SK-N-SH (cell line): ENCODE measurements at regions not wholly inside any gene's neighbourhood (a gene's known extent, or its start where the extent isn't known, plus 50 kb on each side); places are given as distances from the start of the nearest gene placed in this dataset.

Source experiments
- CTCF ChIA-PET: fragments of 300-600, 350-600 bp; formaldehyde crosslinking; extraction: SDS; loops from one replicate; lab custom pipeline; 2021; lab: Yijun Ruan, JAX
- POLR2A ChIA-PET: fragments of 350-600 bp; sonication (Branson Sonifier 250); formaldehyde crosslinking; extraction: SDS; loops from one replicate; lab custom pipeline; 2020; ENCODE audit warnings: antibody characterized with exemption, inconsistent platforms; lab: Yijun Ruan, JAX
- DNase-seq: peaks from one replicate; pipeline ENCODE4 v3.0.0; 2012
- H2AFZ ChIP-seq: fragments of 200-600 bp; sonication (generic); 2 replicates; pipeline ENCODE4 v1.8.1; 2016; ENCODE audit warnings: antibody characterized with exemption, mild to moderate bottlenecking, low read depth
- H3F3A ChIP-seq: fragments of 200-600 bp; sonication (generic); replicated peaks from 2 replicates; pipeline ENCODE3; 2016; ENCODE audit warnings: antibody characterized with exemption, mild to moderate bottlenecking; ENCODE audit not compliant: insufficient read depth
- H3K27ac ChIP-seq, 2 experiments: fragments of 200-500 bp in 1 of 2; fragments of 200-600 bp in 1 of 2; sonication (Bioruptor generic) in 1 of 2; sonication (generic), shearing (Covaris generic) in 1 of 2; 2 replicates each; pipeline versions ENCODE4 v1.5.1 to v1.6.1; 2014 to 2016; ENCODE audit warnings: low read depth in 2 of 2, inconsistent platforms in 1 of 2, low read length in 1 of 2, mild to moderate bottlenecking in 1 of 2, mixed read lengths in 1 of 2
- H3K27me3 ChIP-seq: fragments of 200-600 bp; sonication (generic), shearing (Covaris generic); 2 replicates; pipeline ENCODE4 v1.6.1; 2016; ENCODE audit warnings: mixed run types; ENCODE audit not compliant: insufficient read depth
- H3K36me3 ChIP-seq, 2 experiments: fragments of 200-500 bp in 1 of 2; fragments of 200-600 bp in 1 of 2; sonication (Bioruptor generic) in 1 of 2; sonication (generic) in 1 of 2; replicated peaks in 1 of 2; 2 replicates each; pipeline versions ENCODE3 to v1.5.1; 2014 to 2016; ENCODE audit warnings: low read length in 1 of 2, mild to moderate bottlenecking in 1 of 2; ENCODE audit not compliant: insufficient read depth in 2 of 2, control insufficient read depth in 1 of 2
- H3K4me1 ChIP-seq, 2 experiments: fragments of 200-500 bp in 1 of 2; fragments of 200-600 bp in 1 of 2; sonication (Bioruptor generic) in 1 of 2; sonication (generic), shearing (Covaris generic) in 1 of 2; 2 replicates each; pipeline versions ENCODE4 v1.5.1 to v1.6.1; 2014 to 2016; ENCODE audit warnings: low read depth in 1 of 2, low read length in 1 of 2, mixed run types in 1 of 2; ENCODE audit not compliant: insufficient read depth in 2 of 2, control insufficient read depth in 1 of 2
- H3K4me2 ChIP-seq: fragments of 200-600 bp; sonication (generic), shearing (Covaris generic); 2 replicates; pipeline ENCODE4 v1.6.1; 2017; ENCODE audit warnings: mixed run types
- H3K4me3 ChIP-seq, 2 experiments: fragments of 200-500 bp in 1 of 2; fragments of 200-600 bp in 1 of 2; sonication (Bioruptor generic) in 1 of 2; sonication (generic), shearing (Covaris generic) in 1 of 2; 2 replicates each; pipeline versions ENCODE4 v1.5.1 to v1.8.1; 2014 to 2016; ENCODE audit warnings: low read depth in 2 of 2, inconsistent platforms in 1 of 2, low read length in 1 of 2, mild to moderate bottlenecking in 1 of 2, mixed read lengths in 1 of 2, moderate library complexity in 1 of 2
- H3K79me2 ChIP-seq: fragments of 200-600 bp; sonication (generic); 2 replicates; pipeline ENCODE4 v1.8.1; 2017; ENCODE audit warnings: mild to moderate bottlenecking; ENCODE audit not compliant: insufficient read depth
- H3K9ac ChIP-seq: fragments of 200-600 bp; sonication (generic); 2 replicates; pipeline ENCODE4 v1.6.1; 2017; ENCODE audit warnings: mixed run types
- H3K9me2 ChIP-seq: fragments of 200-600 bp; sonication (generic); 2 replicates; pipeline ENCODE4 v1.6.1; 2017; ENCODE audit warnings: mixed run types
- H3K9me3 ChIP-seq: fragments of 200-600 bp; sonication (generic); 2 replicates; pipeline ENCODE4 v1.6.1; 2017; ENCODE audit warnings: mixed run types, mild to moderate bottlenecking, moderate library complexity
- H4K20me1 ChIP-seq: fragments of 200-600 bp; sonication (generic); 2 replicates; pipeline ENCODE4 v1.6.1; 2017; ENCODE audit warnings: mild to moderate bottlenecking, mixed run types; ENCODE audit not compliant: insufficient read depth
- CHD2 ChIP-seq: fragments of 150-350 bp; IDR thresholded peaks from 2 replicates; pipeline ENCODE4 v1.6.1; 2018; ENCODE audit warnings: low read length; ENCODE audit not compliant: partially characterized antibody
- EP300 ChIP-seq, 2 experiments: IDR thresholded peaks; 2 replicates each; pipeline versions ENCODE4 v1.4.0 to v1.6.1; 2012; ENCODE audit warnings: borderline replicate concordance in 1 of 2, low read depth in 1 of 2, low read length in 1 of 2
- FOSL2 ChIP-seq: IDR thresholded peaks from 2 replicates; pipeline ENCODE4 v1.4.0; 2012; ENCODE audit warnings: low read depth, mild to moderate bottlenecking, moderate library complexity, borderline replicate concordance
- FOXM1 ChIP-seq: IDR thresholded peaks from 2 replicates; pipeline ENCODE4 v1.4.0; 2012; ENCODE audit warnings: low read depth, mild to moderate bottlenecking
- GABPA ChIP-seq: IDR thresholded peaks from 2 replicates; pipeline ENCODE4 v1.4.0; 2012; ENCODE audit warnings: low read depth, mild to moderate bottlenecking
- JUND ChIP-seq: IDR thresholded peaks from 2 replicates; pipeline ENCODE4 v1.4.0; 2012
- MEF2A ChIP-seq: IDR thresholded peaks from 2 replicates; pipeline ENCODE4 v1.4.0; 2012; ENCODE audit warnings: low read depth, borderline replicate concordance
- NFIC ChIP-seq: IDR thresholded peaks from 2 replicates; pipeline ENCODE4 v1.4.0; 2012; ENCODE audit warnings: borderline replicate concordance
- RCOR1 ChIP-seq: fragments of 150-350 bp; IDR thresholded peaks from 2 replicates; pipeline ENCODE4 v1.6.1; 2017; ENCODE audit warnings: antibody characterized with exemption, low read length
- SIN3A ChIP-seq: IDR thresholded peaks from 2 replicates; pipeline ENCODE4 v1.6.1; 2012; ENCODE audit warnings: low read depth, mild to moderate bottlenecking, low read length, moderate library complexity, borderline replicate concordance
- TAF1 ChIP-seq: IDR thresholded peaks from 2 replicates; pipeline ENCODE4 v1.6.1; 2012; ENCODE audit warnings: low read depth, mild to moderate bottlenecking, low read length, moderate library complexity, borderline replicate concordance
- TEAD4 ChIP-seq: IDR thresholded peaks from 2 replicates; pipeline ENCODE4 v1.4.0; 2012; ENCODE audit warnings: mild to moderate bottlenecking, borderline replicate concordance; ENCODE audit not compliant: insufficient read depth
- WGBS: methylation state at CpG from one replicate; pipeline ENCODE4 v1.1.6; 2017; ENCODE audit warnings: low lambda C conversion rate; 5-methylcytosine and 5-hydroxymethylcytosine counted together
- TF ChIP-seq, protein P1 (sequence below): IDR thresholded peaks from 2 replicates; pipeline ENCODE4 v1.6.1; 2012; ENCODE audit warnings: mild to moderate bottlenecking, low read depth, low read length, moderate library complexity
- TF ChIP-seq, protein P2 (sequence below): fragments of 150-350 bp; IDR thresholded peaks from 2 replicates; pipeline ENCODE4 v1.6.1; 2017; ENCODE audit warnings: antibody characterized with exemption, low read length, low read depth, borderline replicate concordance
- TF ChIP-seq, protein P3 (sequence below): IDR thresholded peaks from 2 replicates; pipeline ENCODE4 v1.4.0; 2012; ENCODE audit warnings: low read depth, borderline replicate concordance
- TF ChIP-seq, protein P4 (sequence below): IDR thresholded peaks from 2 replicates; pipeline ENCODE4 v1.4.0; 2012; ENCODE audit warnings: low read depth

DNA sequence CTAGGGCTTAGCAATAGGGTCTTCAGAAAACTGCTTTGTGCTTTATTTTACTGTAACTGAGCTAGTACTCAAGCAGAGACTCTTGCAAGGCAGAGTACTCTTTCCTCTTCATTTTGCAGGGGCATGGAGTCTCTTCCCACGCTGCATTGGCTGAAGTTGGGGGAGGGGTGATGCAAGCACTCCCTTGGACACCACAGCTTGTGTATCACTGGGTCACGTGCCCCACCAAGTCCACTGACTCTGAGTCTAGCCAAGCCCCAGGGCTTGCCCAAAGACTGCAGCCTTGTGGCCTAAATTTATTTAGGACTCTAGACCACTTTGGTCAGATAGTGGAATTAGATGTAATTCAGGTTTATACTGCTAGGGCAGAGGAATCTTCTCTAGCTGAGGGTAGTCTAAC lies 1075.0 kb upstream of the ADGRB3 start (continued):
- TF ChIP-seq, protein P1, sequence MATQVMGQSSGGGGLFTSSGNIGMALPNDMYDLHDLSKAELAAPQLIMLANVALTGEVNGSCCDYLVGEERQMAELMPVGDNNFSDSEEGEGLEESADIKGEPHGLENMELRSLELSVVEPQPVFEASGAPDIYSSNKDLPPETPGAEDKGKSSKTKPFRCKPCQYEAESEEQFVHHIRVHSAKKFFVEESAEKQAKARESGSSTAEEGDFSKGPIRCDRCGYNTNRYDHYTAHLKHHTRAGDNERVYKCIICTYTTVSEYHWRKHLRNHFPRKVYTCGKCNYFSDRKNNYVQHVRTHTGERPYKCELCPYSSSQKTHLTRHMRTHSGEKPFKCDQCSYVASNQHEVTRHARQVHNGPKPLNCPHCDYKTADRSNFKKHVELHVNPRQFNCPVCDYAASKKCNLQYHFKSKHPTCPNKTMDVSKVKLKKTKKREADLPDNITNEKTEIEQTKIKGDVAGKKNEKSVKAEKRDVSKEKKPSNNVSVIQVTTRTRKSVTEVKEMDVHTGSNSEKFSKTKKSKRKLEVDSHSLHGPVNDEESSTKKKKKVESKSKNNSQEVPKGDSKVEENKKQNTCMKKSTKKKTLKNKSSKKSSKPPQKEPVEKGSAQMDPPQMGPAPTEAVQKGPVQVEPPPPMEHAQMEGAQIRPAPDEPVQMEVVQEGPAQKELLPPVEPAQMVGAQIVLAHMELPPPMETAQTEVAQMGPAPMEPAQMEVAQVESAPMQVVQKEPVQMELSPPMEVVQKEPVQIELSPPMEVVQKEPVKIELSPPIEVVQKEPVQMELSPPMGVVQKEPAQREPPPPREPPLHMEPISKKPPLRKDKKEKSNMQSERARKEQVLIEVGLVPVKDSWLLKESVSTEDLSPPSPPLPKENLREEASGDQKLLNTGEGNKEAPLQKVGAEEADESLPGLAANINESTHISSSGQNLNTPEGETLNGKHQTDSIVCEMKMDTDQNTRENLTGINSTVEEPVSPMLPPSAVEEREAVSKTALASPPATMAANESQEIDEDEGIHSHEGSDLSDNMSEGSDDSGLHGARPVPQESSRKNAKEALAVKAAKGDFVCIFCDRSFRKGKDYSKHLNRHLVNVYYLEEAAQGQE: no peak
- TF ChIP-seq, protein P2, sequence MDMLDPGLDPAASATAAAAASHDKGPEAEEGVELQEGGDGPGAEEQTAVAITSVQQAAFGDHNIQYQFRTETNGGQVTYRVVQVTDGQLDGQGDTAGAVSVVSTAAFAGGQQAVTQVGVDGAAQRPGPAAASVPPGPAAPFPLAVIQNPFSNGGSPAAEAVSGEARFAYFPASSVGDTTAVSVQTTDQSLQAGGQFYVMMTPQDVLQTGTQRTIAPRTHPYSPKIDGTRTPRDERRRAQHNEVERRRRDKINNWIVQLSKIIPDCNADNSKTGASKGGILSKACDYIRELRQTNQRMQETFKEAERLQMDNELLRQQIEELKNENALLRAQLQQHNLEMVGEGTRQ: no peak
- no peak for TF ChIP-seq FOXM1

DNA sequence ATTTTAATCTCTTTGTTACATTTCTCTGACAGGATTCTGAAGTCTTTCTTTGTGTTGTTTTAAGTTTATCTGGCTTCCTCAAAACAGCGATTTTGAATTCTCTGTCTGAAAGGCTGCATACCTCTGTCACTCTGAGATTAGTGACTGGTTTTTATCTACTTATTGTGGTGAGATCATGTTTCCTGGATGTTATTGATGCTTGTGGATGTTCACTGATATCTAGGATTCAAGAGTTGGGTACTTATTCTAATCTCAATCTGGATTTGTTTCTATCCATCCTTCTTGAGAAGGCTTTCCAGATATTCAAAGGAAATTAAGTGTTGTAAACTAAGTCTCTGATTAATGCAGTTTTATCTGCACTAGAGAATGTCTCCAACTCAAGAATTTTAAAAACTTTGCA lies 1076.1 kb upstream of the ADGRB3 start:
- WGBS: 62% methylated on average over 1 of the region's 1 CpG

More for the DNA sequence above, 1076.1 kb upstream of the ADGRB3 start:
- Histone ChIP-seq H3F3A (no peaks in the 10 kb centered on the region), H3K79me2 (no peaks in the 10 kb centered on the region), H3K9ac (no peak overlapping the region), H3K27me3 (no peaks in the 10 kb centered on the region), H3K36me3 (no peaks in the 10 kb centered on the region), H3K4me2 (no peak overlapping the region), H4K20me1 (no peaks in the 10 kb centered on the region), H2AFZ (no peak overlapping the region), H3K9me2 (no peaks in the 10 kb centered on the region), H3K9me3 (no peaks in the 10 kb centered on the region; the same call in 1 of the 2 replicates), H3K4me3 (no peak overlapping the region), H3K4me1 (no peaks in the 10 kb centered on the region), H3K27ac (no peak overlapping the region)
- TF ChIP-seq MEF2A: no peak
- TF ChIP-seq RCOR1: no peak
- TF ChIP-seq, protein P3, sequence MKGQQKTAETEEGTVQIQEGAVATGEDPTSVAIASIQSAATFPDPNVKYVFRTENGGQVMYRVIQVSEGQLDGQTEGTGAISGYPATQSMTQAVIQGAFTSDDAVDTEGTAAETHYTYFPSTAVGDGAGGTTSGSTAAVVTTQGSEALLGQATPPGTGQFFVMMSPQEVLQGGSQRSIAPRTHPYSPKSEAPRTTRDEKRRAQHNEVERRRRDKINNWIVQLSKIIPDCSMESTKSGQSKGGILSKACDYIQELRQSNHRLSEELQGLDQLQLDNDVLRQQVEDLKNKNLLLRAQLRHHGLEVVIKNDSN: no peak
- no peak for TF ChIP-seq TEAD4
- no peak for TF ChIP-seq CHD2
- TF ChIP-seq JUND: no peak
- no peak for TF ChIP-seq NFIC
- no peak for TF ChIP-seq GABPA
- no peak for TF ChIP-seq FOSL2
- TF ChIP-seq TAF1: no peak
- TF ChIP-seq, protein P4, sequence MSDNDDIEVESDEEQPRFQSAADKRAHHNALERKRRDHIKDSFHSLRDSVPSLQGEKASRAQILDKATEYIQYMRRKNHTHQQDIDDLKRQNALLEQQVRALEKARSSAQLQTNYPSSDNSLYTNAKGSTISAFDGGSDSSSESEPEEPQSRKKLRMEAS: no peak
- no peak for TF ChIP-seq EP300 (IDR thresholded peaks at IDR 0.05; ENCODE audit: borderline replicate concordance in 1 of 2, low read depth in 1 of 2, low read length in 1 of 2)
- no peak for TF ChIP-seq SIN3A
- ChIA-PET CTCF (no interaction called here), POLR2A (no interaction called here)
- no peak for DNase-seq
